ENCODE measurements at regions not wholly inside any gene's neighbourhood (a gene's known extent, or its start where the extent isn't known, plus 50 kb on each side); places are given as distances from the start of the nearest gene placed in this dataset.

- no peak overlapping the region for H3K27ac Mint-ChIP-seq (ENCODE audit: unreplicated experiment)
- no peak for DNase-seq (ENCODE audit: low spot score)
- H3K4me1 Mint-ChIP-seq (ENCODE audit: unreplicated experiment): peaks cover 8% of the 10 kb centered on the region
- TF ChIP-seq, protein P1, sequence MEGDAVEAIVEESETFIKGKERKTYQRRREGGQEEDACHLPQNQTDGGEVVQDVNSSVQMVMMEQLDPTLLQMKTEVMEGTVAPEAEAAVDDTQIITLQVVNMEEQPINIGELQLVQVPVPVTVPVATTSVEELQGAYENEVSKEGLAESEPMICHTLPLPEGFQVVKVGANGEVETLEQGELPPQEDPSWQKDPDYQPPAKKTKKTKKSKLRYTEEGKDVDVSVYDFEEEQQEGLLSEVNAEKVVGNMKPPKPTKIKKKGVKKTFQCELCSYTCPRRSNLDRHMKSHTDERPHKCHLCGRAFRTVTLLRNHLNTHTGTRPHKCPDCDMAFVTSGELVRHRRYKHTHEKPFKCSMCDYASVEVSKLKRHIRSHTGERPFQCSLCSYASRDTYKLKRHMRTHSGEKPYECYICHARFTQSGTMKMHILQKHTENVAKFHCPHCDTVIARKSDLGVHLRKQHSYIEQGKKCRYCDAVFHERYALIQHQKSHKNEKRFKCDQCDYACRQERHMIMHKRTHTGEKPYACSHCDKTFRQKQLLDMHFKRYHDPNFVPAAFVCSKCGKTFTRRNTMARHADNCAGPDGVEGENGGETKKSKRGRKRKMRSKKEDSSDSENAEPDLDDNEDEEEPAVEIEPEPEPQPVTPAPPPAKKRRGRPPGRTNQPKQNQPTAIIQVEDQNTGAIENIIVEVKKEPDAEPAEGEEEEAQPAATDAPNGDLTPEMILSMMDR (IDR thresholded peaks at IDR 0.05; ENCODE audit: unreplicated experiment): no peak
- no peaks in the 10 kb centered on the region for H3K36me3 Mint-ChIP-seq (ENCODE audit: low read depth, unreplicated experiment)
- H3K4me3 Mint-ChIP-seq (ENCODE audit: unreplicated experiment): no peak overlapping the region
- no peaks in the 10 kb centered on the region for H3K27me3 Mint-ChIP-seq (ENCODE audit: unreplicated experiment)
- no peaks in the 10 kb centered on the region for H3K9me3 Mint-ChIP-seq (ENCODE audit: unreplicated experiment)
These were observed 266.8 kb upstream of the PARD3B start for GRCh38 chr2:204278454-204278853.

GRCh38 chr2:204279819-204280218 is 265.5 kb upstream of the PARD3B start:
- DNase-seq (ENCODE audit: low spot score): no peak
- no peak overlapping the region for H3K4me3 Mint-ChIP-seq (ENCODE audit: unreplicated experiment)
- peaks cover 16% of the 10 kb centered on the region for H3K4me1 Mint-ChIP-seq (ENCODE audit: unreplicated experiment)
- no peaks in the 10 kb centered on the region for H3K36me3 Mint-ChIP-seq (ENCODE audit: low read depth, unreplicated experiment)
- no peaks in the 10 kb centered on the region for H3K9me3 Mint-ChIP-seq (ENCODE audit: unreplicated experiment)
- TF ChIP-seq, protein P1 (IDR thresholded peaks at IDR 0.05; ENCODE audit: unreplicated experiment): no peak
- no peaks in the 10 kb centered on the region for H3K27me3 Mint-ChIP-seq (ENCODE audit: unreplicated experiment)
- no peak overlapping the region for H3K27ac Mint-ChIP-seq (ENCODE audit: unreplicated experiment)

GRCh38 chr2:204280262-204280668 is 265.0 kb upstream of the PARD3B start:
- no peak overlapping the region for H3K27ac Mint-ChIP-seq (ENCODE audit: unreplicated experiment)
- TF ChIP-seq, protein P1 (IDR thresholded peaks at IDR 0.05; ENCODE audit: unreplicated experiment): no peak
- H3K4me1 Mint-ChIP-seq (ENCODE audit: unreplicated experiment): peaks cover 18% of the 10 kb centered on the region
- no peaks in the 10 kb centered on the region for H3K9me3 Mint-ChIP-seq (ENCODE audit: unreplicated experiment)
- H3K27me3 Mint-ChIP-seq (ENCODE audit: unreplicated experiment): no peaks in the 10 kb centered on the region
- no peaks in the 10 kb centered on the region for H3K36me3 Mint-ChIP-seq (ENCODE audit: low read depth, unreplicated experiment)
- H3K4me3 Mint-ChIP-seq (ENCODE audit: unreplicated experiment): no peak overlapping the region
- no peak for DNase-seq (ENCODE audit: low spot score)

- no peak for DNase-seq (ENCODE audit: low spot score)
- TF ChIP-seq, protein P1 (IDR thresholded peaks at IDR 0.05; ENCODE audit: unreplicated experiment): no peak
- H3K4me3 Mint-ChIP-seq (ENCODE audit: unreplicated experiment): no peak overlapping the region
- H3K9me3 Mint-ChIP-seq (ENCODE audit: unreplicated experiment): no peaks in the 10 kb centered on the region
- H3K27ac Mint-ChIP-seq (ENCODE audit: unreplicated experiment): no peak overlapping the region
- H3K36me3 Mint-ChIP-seq (ENCODE audit: low read depth, unreplicated experiment): no peaks in the 10 kb centered on the region
- no peaks in the 10 kb centered on the region for H3K27me3 Mint-ChIP-seq (ENCODE audit: unreplicated experiment)
- H3K4me1 Mint-ChIP-seq (ENCODE audit: unreplicated experiment): peaks cover 24% of the 10 kb centered on the region
These were observed 263.2 kb upstream of the PARD3B start for GRCh38 chr2:204282081-204282480.

DNA sequence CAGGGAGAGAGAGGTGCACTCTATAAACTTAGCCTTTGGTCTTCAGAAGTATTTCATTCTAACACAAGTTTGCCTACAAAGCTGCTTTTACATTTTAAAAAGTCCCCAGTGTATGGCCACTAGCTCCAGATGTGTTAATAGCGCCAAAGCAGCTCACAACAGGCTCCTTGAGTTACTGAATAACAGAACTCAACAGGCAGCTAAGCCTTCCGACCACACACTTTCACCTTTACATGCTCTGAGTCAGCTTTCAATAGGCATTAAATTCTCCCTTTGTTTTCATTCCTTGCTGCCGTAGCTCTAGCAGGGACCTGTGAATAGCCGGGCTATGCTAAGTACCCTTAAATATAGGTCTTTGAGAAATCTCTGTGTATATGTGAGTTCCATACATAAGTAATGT is 262.8 kb upstream of the PARD3B start:
- H3K4me3 Mint-ChIP-seq (ENCODE audit: unreplicated experiment): no peak overlapping the region
- no peak overlapping the region for H3K27ac Mint-ChIP-seq (ENCODE audit: unreplicated experiment)
- TF ChIP-seq, protein P1 (IDR thresholded peaks at IDR 0.05; ENCODE audit: unreplicated experiment): no peak

More for the DNA sequence above, 262.8 kb upstream of the PARD3B start:
- Mint-ChIP-seq H3K9me3 (ENCODE audit: unreplicated experiment) (no peaks in the 10 kb centered on the region), H3K36me3 (ENCODE audit: low read depth, unreplicated experiment) (no peaks in the 10 kb centered on the region), H3K4me1 (ENCODE audit: unreplicated experiment) (peaks cover 24% of the 10 kb centered on the region), H3K27me3 (ENCODE audit: unreplicated experiment) (no peaks in the 10 kb centered on the region)
- no peak for DNase-seq (ENCODE audit: low spot score)
